Right lobe of liver (tissue), 6 donors: ENCODE measurements at regions not wholly inside any gene's neighbourhood (a gene's known extent, or its start where the extent isn't known, plus 50 kb on each side); places are given as distances from the start of the nearest gene placed in this dataset.
A peak's percentile ranks its signal among the peaks of the same experiment; 100 is the strongest.

Experiments
- ATAC-seq, 4 donors: fragments of 200-7000 bp; cut with Tn5 transposase; one replicate each; pipeline ENCODE4 v1.9.1; 2020; ENCODE audit warnings: mild to moderate bottlenecking in 4 of 4, moderate library complexity in 4 of 4
- DNase-seq, 3 donors: peaks; one replicate each; pipeline ENCODE4 v3.0.0-alpha.2; 2020
- H3K27ac ChIP-seq, 3 donors: fragments of 200-600 bp; one replicate each; pipeline ENCODE4 v1.8.0; 2022
- H3K27me3 ChIP-seq, 2 donors: fragments of 200-600 bp; one replicate each; pipeline ENCODE4 v1.8.0; 2022
- H3K36me3 ChIP-seq, 4 donors: fragments of 200-600 bp; sonication (generic) in 1 of 4; one replicate each; pipeline versions ENCODE4 v1.5.1 to v1.8.0; 2017 to 2022; ENCODE audit warnings: control low read depth in 1 of 4
- H3K4me1 ChIP-seq, 4 donors: fragments of 200-600 bp; sonication (generic) in 1 of 4; one replicate each; pipeline versions ENCODE4 v1.5.1 to v1.8.0; 2017 to 2022; ENCODE audit warnings: control low read depth in 1 of 4
- H3K4me3 ChIP-seq, 3 donors: fragments of 200-600 bp; one replicate each; pipeline ENCODE4 v1.8.0; 2022
- H3K9me3 ChIP-seq, 4 donors: fragments of 200-600 bp; sonication (generic) in 1 of 4; one replicate each; pipeline versions ENCODE4 v1.5.1 to v1.8.0; 2017 to 2022; ENCODE audit warnings: control low read depth in 1 of 4
- CTCF ChIP-seq, 4 donors: fragments of 200-600 bp in 3 of 4; fragments of 450-650 bp in 1 of 4; IDR thresholded peaks; one replicate each; pipeline versions ENCODE4 v1.5.1 to v1.8.0; 2016 to 2022; ENCODE audit warnings: antibody characterized with exemption in 4 of 4, mild to moderate bottlenecking in 2 of 4
- POLR2A ChIP-seq: fragments of 450-650 bp; IDR thresholded peaks from one replicate; pipeline ENCODE4 v1.6.1; 2017; ENCODE audit warnings: antibody characterized with exemption, mild to moderate bottlenecking
- WGBS: methylation state at CpG from one replicate; pipeline ENCODE4 v1.1.6; 2018; ENCODE audit warnings: low coverage, low lambda C conversion rate; ENCODE audit not compliant: insufficient coverage; ENCODE audit errors: missing lambda C conversion rate; 5-methylcytosine and 5-hydroxymethylcytosine counted together
- intact Hi-C, 2 donors: fragments of 100-400 bp; cut with DNase I; formaldehyde crosslinking; loops; one replicate each; pipeline versions ENCODE4 v1.11.2 to v1.14.1; 2022
- donor health status: DM: no; HTN: yes; CAD: no.
- donor health status: DM: no; HTN: no; CAD: no.
- donor health status: DM: no; HTN: no; CAD: no.
- donor health status: DM: no; HTN: yes; CAD: no.
- donor health status: DM: no; HTN: yes; CAD: no.

GRCh38 chr12:4196805-4197420 lies 76.6 kb upstream of the CCND2 start:
- no peak for DNase-seq
- TF ChIP-seq CTCF (IDR thresholded peaks at IDR 0.05) (no peak), POLR2A (no peak)
- no peak overlapping the region for H3K4me3 ChIP-seq
- no peak overlapping the region for H3K27ac ChIP-seq
- 65% methylated on average over 8 of the region's 8 CpGs for WGBS
- H3K9me3 ChIP-seq = no peaks in the 10 kb centered on the region
- no peaks in the 10 kb centered on the region for H3K36me3 ChIP-seq
- H3K27me3 ChIP-seq = no peaks in the 10 kb centered on the region
- peak in 1 of 4 donors; percentile 21 for ATAC-seq
- intact Hi-C loops = no loop called here
- H3K4me1 ChIP-seq = no peaks in the 10 kb centered on the region

GRCh38 chr12:4194668-4195067 lies 78.9 kb upstream of the CCND2 start:
- TF ChIP-seq CTCF (IDR thresholded peaks at IDR 0.05) (no peak), POLR2A (no peak)
- Histone ChIP-seq H3K27me3 (no peaks in the 10 kb centered on the region), H3K27ac (no peak overlapping the region), H3K9me3 (no peaks in the 10 kb centered on the region), H3K4me1 (no peaks in the 10 kb centered on the region), H3K4me3 (no peak overlapping the region), H3K36me3 (no peaks in the 10 kb centered on the region)
- ATAC-seq = no peak
- 62% methylated on average over 4 of the region's 10 CpGs for WGBS
- intact Hi-C loops = no loop called here
- no peak for DNase-seq

- ATAC-seq = no peak
- DNase-seq = no peak
- H3K27me3 ChIP-seq = no peaks in the 10 kb centered on the region
- no peaks in the 10 kb centered on the region for H3K4me1 ChIP-seq
- H3K36me3 ChIP-seq = no peaks in the 10 kb centered on the region
- H3K4me3 ChIP-seq = no peak overlapping the region
- no peaks in the 10 kb centered on the region for H3K9me3 ChIP-seq
- no peak overlapping the region for H3K27ac ChIP-seq
- 19% methylated on average over 8 of the region's 8 CpGs for WGBS
- intact Hi-C loops = no loop called here
- no peak for TF ChIP-seq POLR2A
- TF ChIP-seq CTCF (IDR thresholded peaks at IDR 0.05) = no peak
These were observed 79.7 kb upstream of the CCND2 start for GRCh38 chr12:4193821-4194220.

GRCh38 chr12:4191642-4192041 lies 81.9 kb upstream of the CCND2 start:
- H3K27me3 ChIP-seq = no peaks in the 10 kb centered on the region
- intact Hi-C loops = no loop called here
- H3K4me1 ChIP-seq = no peaks in the 10 kb centered on the region
- 66% methylated on average over 2 of the region's 2 CpGs for WGBS
- H3K9me3 ChIP-seq = no peaks in the 10 kb centered on the region
- DNase-seq (no peak), ATAC-seq (no peak)
- TF ChIP-seq CTCF (IDR thresholded peaks at IDR 0.05) (no peak), POLR2A (no peak)
- H3K36me3 ChIP-seq = no peaks in the 10 kb centered on the region
- H3K27ac ChIP-seq = no peak overlapping the region
- H3K4me3 ChIP-seq = no peak overlapping the region

GRCh38 chr12:4191149-4191548 lies 82.4 kb upstream of the CCND2 start:
- intact Hi-C loops = no loop called here
- Histone ChIP-seq H3K4me3 (no peak overlapping the region), H3K9me3 (no peaks in the 10 kb centered on the region), H3K27ac (no peak overlapping the region), H3K36me3 (no peaks in the 10 kb centered on the region), H3K27me3 (no peaks in the 10 kb centered on the region), H3K4me1 (no peaks in the 10 kb centered on the region)
- DNase-seq = no peak
- no peak for ATAC-seq
- TF ChIP-seq CTCF (IDR thresholded peaks at IDR 0.05) = no peak
- WGBS = 39% methylated on average over 3 of the region's 3 CpGs
